ENCODE measurements at regions not wholly inside any gene's neighbourhood (a gene's known extent, or its start where the extent isn't known, plus 50 kb on each side); places are given as distances from the start of the nearest gene placed in this dataset.
"Not testable (repeated sequence)": the region's sequence is repeated elsewhere in the genome, so short reads cannot be mapped to it uniquely, and the experiment has no call there.

GRCh38 chr21:15119486-15119885 is 54.7 kb upstream of the NRIP1 start:
- no peak overlapping the region for H3K27ac Mint-ChIP-seq
- H3K27me3 Mint-ChIP-seq (ENCODE audit: low read depth): no peaks in the 10 kb centered on the region
- H3K9me3 Mint-ChIP-seq: no peaks in the 10 kb centered on the region
- DNase-seq (no peak), ATAC-seq (replicated peaks in 1 of 2) (no peak)
- no peaks in the 10 kb centered on the region for H3K4me1 Mint-ChIP-seq (ENCODE audit: low read depth)
- H3K36me3 Mint-ChIP-seq (ENCODE audit: insufficient read depth in 2 of 2): no peaks in the 10 kb centered on the region
- no peak overlapping the region for H3K4me3 Mint-ChIP-seq

- no peak overlapping the region for H3K4me3 Mint-ChIP-seq
- H3K36me3 Mint-ChIP-seq (ENCODE audit: insufficient read depth in 2 of 2): no peaks in the 10 kb centered on the region
- DNase-seq: no peak
- H3K4me1 Mint-ChIP-seq (ENCODE audit: low read depth): no peaks in the 10 kb centered on the region
- H3K27me3 Mint-ChIP-seq (ENCODE audit: low read depth): no peaks in the 10 kb centered on the region
- ATAC-seq (replicated peaks in 1 of 2): no peak
- H3K27ac Mint-ChIP-seq: no peak overlapping the region
- H3K9me3 Mint-ChIP-seq: no peaks in the 10 kb centered on the region
These were observed 56.4 kb upstream of the NRIP1 start for GRCh38 chr21:15121097-15121654.

- Mint-ChIP-seq H3K4me1 (ENCODE audit: low read depth) (no peaks in the 10 kb centered on the region), H3K36me3 (ENCODE audit: insufficient read depth in 2 of 2) (no peaks in the 10 kb centered on the region), H3K27me3 (ENCODE audit: low read depth) (no peaks in the 10 kb centered on the region), H3K27ac (no peak overlapping the region), H3K4me3 (no peak overlapping the region), H3K9me3 (no peaks in the 10 kb centered on the region)
- ATAC-seq (replicated peaks in 1 of 2) (no peak), DNase-seq (no peak)
These were observed 56.9 kb upstream of the NRIP1 start for GRCh38 chr21:15121655-15122120.

GRCh38 chr21:15122241-15122640 is 57.4 kb upstream of the NRIP1 start:
- DNase-seq: no peak
- H3K9me3 Mint-ChIP-seq: no peaks in the 10 kb centered on the region
- H3K36me3 Mint-ChIP-seq (ENCODE audit: insufficient read depth in 2 of 2): no peaks in the 10 kb centered on the region
- ATAC-seq (replicated peaks in 1 of 2): no peak
- no peak overlapping the region for H3K4me3 Mint-ChIP-seq
- no peaks in the 10 kb centered on the region for H3K4me1 Mint-ChIP-seq (ENCODE audit: low read depth)
- H3K27ac Mint-ChIP-seq: no peak overlapping the region
- no peaks in the 10 kb centered on the region for H3K27me3 Mint-ChIP-seq (ENCODE audit: low read depth)

GRCh38 chr21:15124731-15125130 is 59.9 kb upstream of the NRIP1 start:
- Mint-ChIP-seq H3K36me3 (ENCODE audit: insufficient read depth in 2 of 2) (no peaks in the 10 kb centered on the region), H3K4me1 (ENCODE audit: low read depth) (no peaks in the 10 kb centered on the region), H3K27ac (no peak overlapping the region), H3K4me3 (no peak overlapping the region), H3K27me3 (ENCODE audit: low read depth) (no peaks in the 10 kb centered on the region), H3K9me3 (peaks cover 0 to 4% of the 10 kb centered on the region in 2 donors)
- ATAC-seq (replicated peaks in 1 of 2) (no peak), DNase-seq (no peak)

- Mint-ChIP-seq H3K27ac (no peak overlapping the region), H3K4me3 (no peak overlapping the region), H3K9me3 (peaks cover 0 to 6% of the 10 kb centered on the region in 2 donors), H3K27me3 (ENCODE audit: low read depth) (peaks cover 16% of the 10 kb centered on the region), H3K4me1 (ENCODE audit: low read depth) (no peaks in the 10 kb centered on the region), H3K36me3 (ENCODE audit: insufficient read depth in 2 of 2) (no peaks in the 10 kb centered on the region)
- no peak for ATAC-seq (replicated peaks in 1 of 2)
- DNase-seq: no peak
These were observed 62.1 kb upstream of the NRIP1 start for GRCh38 chr21:15126948-15127347.

GRCh38 chr21:15127437-15127836 is 62.6 kb upstream of the NRIP1 start:
- ATAC-seq (replicated peaks in 1 of 2) (no peak), DNase-seq (no peak)
- Mint-ChIP-seq H3K27ac (no peak overlapping the region), H3K4me1 (ENCODE audit: low read depth) (no peaks in the 10 kb centered on the region), H3K36me3 (ENCODE audit: insufficient read depth in 2 of 2) (no peaks in the 10 kb centered on the region), H3K4me3 (no peak overlapping the region), H3K9me3 (peaks cover 0 to 8% of the 10 kb centered on the region in 2 donors), H3K27me3 (ENCODE audit: low read depth) (peaks cover 17% of the 10 kb centered on the region)

GRCh38 chr21:15128267-15128666 is 63.5 kb upstream of the NRIP1 start:
- Mint-ChIP-seq H3K27me3 (ENCODE audit: low read depth) (peaks cover 21% of the 10 kb centered on the region), H3K4me1 (ENCODE audit: low read depth) (no peaks in the 10 kb centered on the region), H3K36me3 (ENCODE audit: insufficient read depth in 2 of 2) (no peaks in the 10 kb centered on the region), H3K27ac (no peak overlapping the region), H3K9me3 (peaks cover 0 to 9% of the 10 kb centered on the region in 2 donors), H3K4me3 (no peak overlapping the region)
- DNase-seq (no peak), ATAC-seq (replicated peaks in 1 of 2) (no peak)

GRCh38 chr21:15128714-15129113 is 63.9 kb upstream of the NRIP1 start:
- H3K27me3 Mint-ChIP-seq (ENCODE audit: low read depth): peaks cover 21% of the 10 kb centered on the region
- ATAC-seq (replicated peaks in 1 of 2); H3K27ac Mint-ChIP-seq: not testable (repeated sequence)

GRCh38 chr21:15130326-15130725 is 65.5 kb upstream of the NRIP1 start:
- peaks cover 0 to 9% of the 10 kb centered on the region in 2 donors for H3K9me3 Mint-ChIP-seq
- DNase-seq: no peak
- ATAC-seq (replicated peaks in 1 of 2): no peak
- peaks cover 21% of the 10 kb centered on the region for H3K27me3 Mint-ChIP-seq (ENCODE audit: low read depth)
- no peak overlapping the region for H3K4me3 Mint-ChIP-seq
- H3K36me3 Mint-ChIP-seq (ENCODE audit: insufficient read depth in 2 of 2): no peaks in the 10 kb centered on the region
- no peaks in the 10 kb centered on the region for H3K4me1 Mint-ChIP-seq (ENCODE audit: low read depth)
- H3K27ac Mint-ChIP-seq: no peak overlapping the region

More at GRCh38 chr21:15128714-15129113, 63.9 kb upstream of the NRIP1 start:
- H3K4me3 Mint-ChIP-seq; H3K9me3 Mint-ChIP-seq; H3K36me3 Mint-ChIP-seq (ENCODE audit: insufficient read depth in 2 of 2); H3K4me1 Mint-ChIP-seq (ENCODE audit: low read depth); DNase-seq: not testable (repeated sequence)

GRCh38 chr21:15130751-15131150 is 66.0 kb upstream of the NRIP1 start:
- no peaks in the 10 kb centered on the region for H3K36me3 Mint-ChIP-seq (ENCODE audit: insufficient read depth in 2 of 2)
- no peak for ATAC-seq (replicated peaks in 1 of 2)

GRCh38 chr21:15132781-15133180 is 68.0 kb upstream of the NRIP1 start:
- H3K4me1 Mint-ChIP-seq (ENCODE audit: low read depth): no peaks in the 10 kb centered on the region
- H3K36me3 Mint-ChIP-seq (ENCODE audit: insufficient read depth in 2 of 2): no peaks in the 10 kb centered on the region
- DNase-seq (no peak), ATAC-seq (replicated peaks in 1 of 2) (no peak)
- H3K4me3 Mint-ChIP-seq: no peak overlapping the region
- peaks cover 0 to 9% of the 10 kb centered on the region in 2 donors for H3K9me3 Mint-ChIP-seq
- H3K27ac Mint-ChIP-seq: no peak overlapping the region
- peaks cover 21% of the 10 kb centered on the region for H3K27me3 Mint-ChIP-seq (ENCODE audit: low read depth)

More at GRCh38 chr21:15130751-15131150, 66.0 kb upstream of the NRIP1 start:
- Mint-ChIP-seq H3K4me1 (ENCODE audit: low read depth) (no peaks in the 10 kb centered on the region), H3K4me3 (no peak overlapping the region), H3K27ac (no peak overlapping the region), H3K27me3 (ENCODE audit: low read depth) (peaks cover 21% of the 10 kb centered on the region), H3K9me3 (peaks cover 0 to 9% of the 10 kb centered on the region in 2 donors)
- no peak for DNase-seq

GRCh38 chr21:15134701-15135470 is 70.1 kb upstream of the NRIP1 start:
- no peak overlapping the region for H3K27ac Mint-ChIP-seq
- no peak for DNase-seq
- H3K4me1 Mint-ChIP-seq (ENCODE audit: low read depth): no peaks in the 10 kb centered on the region
- peaks cover 24% of the 10 kb centered on the region for H3K27me3 Mint-ChIP-seq (ENCODE audit: low read depth)
- H3K4me3 Mint-ChIP-seq: no peak overlapping the region
- peaks cover 0 to 5% of the 10 kb centered on the region in 2 donors for H3K9me3 Mint-ChIP-seq
- no peaks in the 10 kb centered on the region for H3K36me3 Mint-ChIP-seq (ENCODE audit: insufficient read depth in 2 of 2)
- ATAC-seq (replicated peaks in 1 of 2): no peak

Measured in activated T-cell treated with anti-CD3 and anti-CD28 coated beads, Interleukin-2, amount 50 U/mL, for 72 hours (primary cell).